Common myeloid progenitor, CD34-positive (primary cell): ENCODE measurements at regions not wholly inside any gene's neighbourhood (a gene's known extent, or its start where the extent isn't known, plus 50 kb on each side); places are given as distances from the start of the nearest gene placed in this dataset.
"Not testable (repeated sequence)": the region's sequence is repeated elsewhere in the genome, so short reads cannot be mapped to it uniquely, and the experiment has no call there.

ENCODE experiments used
- CTCF ChIA-PET: fragments of 350-600 bp; sonication (Branson Sonifier 250); formaldehyde crosslinking; loops from one replicate; lab custom pipeline; 2021; ENCODE audit warnings: antibody characterized with exemption; lab: Charles Lee
- POLR2A ChIA-PET: fragments of 350-600 bp; sonication (Branson Sonifier 250); formaldehyde crosslinking; loops from one replicate; lab custom pipeline; 2021; ENCODE audit warnings: antibody characterized with exemption; lab: Charles Lee
- DNase-seq, 3 donors: peaks; one replicate each; pipeline versions ENCODE4 v3.0.0 to v3.0.0-alpha.2; 2013
- H3K27ac ChIP-seq, 2 experiments: 1 replicate in 1 of 2; 2 replicates in 1 of 2; pipeline ENCODE4 v1.7.0; 2013; ENCODE audit warnings: inconsistent platforms in 2 of 2, low read length in 2 of 2, mild to moderate bottlenecking in 2 of 2, low read depth in 1 of 2, moderate library complexity in 1 of 2; ENCODE audit not compliant: severe bottlenecking in 2 of 2, insufficient read depth in 1 of 2, poor library complexity in 1 of 2
- H3K27me3 ChIP-seq, 5 experiments: replicated peaks in 2 of 5; 1 replicate in 3 of 5; 2 replicates in 2 of 5; pipeline versions ENCODE4 v1.6.1 to v1.7.0; 2013; ENCODE audit warnings: low read length in 4 of 5, mild to moderate bottlenecking in 2 of 5, moderate library complexity in 2 of 5, inconsistent platforms in 1 of 5; ENCODE audit not compliant: insufficient read depth in 5 of 5, control insufficient read depth in 4 of 5
- H3K36me3 ChIP-seq, 4 experiments: 1 replicate in 2 of 4; 2 replicates in 2 of 4; pipeline versions ENCODE4 v1.6.1 to v1.7.0; 2013; ENCODE audit warnings: low read length in 3 of 4, control low read depth in 1 of 4, mild to moderate bottlenecking in 1 of 4; ENCODE audit not compliant: control insufficient read depth in 4 of 4, insufficient read depth in 4 of 4
- H3K4me1 ChIP-seq, 4 experiments: 1 replicate in 3 of 4; 2 replicates in 1 of 4; pipeline versions ENCODE4 v1.6.1 to v1.7.1; 2013; ENCODE audit warnings: low read length in 3 of 4, mild to moderate bottlenecking in 3 of 4, control low read depth in 1 of 4, inconsistent platforms in 1 of 4, moderate library complexity in 1 of 4; ENCODE audit not compliant: control insufficient read depth in 4 of 4, insufficient read depth in 4 of 4; ENCODE audit errors: control extremely low read depth in 1 of 4
- H3K4me3 ChIP-seq, 7 experiments: 1 replicate in 4 of 7; 2 replicates in 3 of 7; pipeline versions ENCODE4 v1.5.1 to v1.7.0; 2013; ENCODE audit warnings: mild to moderate bottlenecking in 7 of 7, low read length in 6 of 7, moderate library complexity in 6 of 7, inconsistent platforms in 2 of 7, low read depth in 2 of 7, control low read depth in 1 of 7; ENCODE audit not compliant: insufficient read depth in 4 of 7, control insufficient read depth in 1 of 7; ENCODE audit errors: extremely low read depth in 1 of 7
- H3K9me3 ChIP-seq, 5 experiments: 1 replicate in 4 of 5; 2 replicates in 1 of 5; pipeline versions ENCODE4 v1.6.1 to v1.7.1; 2013; ENCODE audit warnings: low read length in 4 of 5, mild to moderate bottlenecking in 2 of 5, inconsistent platforms in 1 of 5, low read depth in 1 of 5, moderate library complexity in 1 of 5; ENCODE audit not compliant: control insufficient read depth in 4 of 5, insufficient read depth in 2 of 5; ENCODE audit errors: control extremely low read depth in 1 of 5
- WGBS: methylation state at CpG from one replicate; pipeline ENCODE4 v1.1.5; 2013; ENCODE audit not compliant: insufficient coverage; 5-methylcytosine and 5-hydroxymethylcytosine counted together

DNA sequence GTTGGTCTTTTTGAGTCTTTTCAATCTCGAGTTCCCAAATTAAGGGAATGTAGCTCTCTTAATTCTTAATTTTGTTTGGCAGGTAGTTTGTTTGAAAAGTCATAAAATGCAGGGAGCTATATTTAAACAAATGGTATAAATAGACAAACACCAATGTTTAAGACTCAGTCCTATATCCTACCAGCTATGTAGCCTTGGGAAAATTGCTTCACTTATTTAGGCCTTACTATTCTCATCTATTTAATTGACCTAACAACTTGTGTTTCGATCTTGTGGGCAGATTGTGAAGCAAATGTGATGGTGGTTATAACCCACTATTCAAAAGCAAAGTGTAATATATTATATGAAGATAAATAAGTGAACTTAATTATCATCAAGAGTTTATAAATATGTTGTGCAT is 167.3 kb upstream of the KCTD3 start:
- ChIA-PET CTCF (no interaction called here), POLR2A (no interaction called here)
- no peaks in the 10 kb centered on the region for H3K4me1 ChIP-seq
- no peaks in the 10 kb centered on the region for H3K27me3 ChIP-seq
- H3K27ac ChIP-seq: no peak overlapping the region
- H3K9me3 ChIP-seq: peaks cover 0 to 2% (median 0%) of the 10 kb centered on the region in 5 experiments
- no CpG with 5 or more reads among the region's 2 CpGs for WGBS
- no peak overlapping the region for H3K4me3 ChIP-seq
- H3K36me3 ChIP-seq: no peaks in the 10 kb centered on the region
- no peak for DNase-seq

DNA sequence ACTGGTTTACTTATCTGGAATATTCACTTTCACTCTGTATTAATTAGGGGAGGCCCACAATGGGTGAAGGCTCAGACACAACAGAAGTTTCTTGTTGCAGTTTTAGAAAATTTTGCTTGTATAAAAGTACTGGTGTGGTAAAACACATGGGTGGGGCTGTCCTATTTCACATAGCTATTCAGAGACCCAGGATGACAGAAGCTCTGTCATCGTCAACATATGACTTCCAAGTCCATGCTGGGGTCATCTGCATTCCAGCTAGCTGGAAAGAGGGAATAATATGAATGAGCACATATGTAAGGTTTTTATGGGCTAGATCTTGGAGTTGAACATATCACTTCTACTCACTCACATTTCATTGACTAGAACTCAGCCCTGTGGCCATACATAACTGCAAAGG is 166.4 kb upstream of the KCTD3 start:
- CTCF ChIA-PET: no interaction called here
- POLR2A ChIA-PET: no interaction called here

DNA sequence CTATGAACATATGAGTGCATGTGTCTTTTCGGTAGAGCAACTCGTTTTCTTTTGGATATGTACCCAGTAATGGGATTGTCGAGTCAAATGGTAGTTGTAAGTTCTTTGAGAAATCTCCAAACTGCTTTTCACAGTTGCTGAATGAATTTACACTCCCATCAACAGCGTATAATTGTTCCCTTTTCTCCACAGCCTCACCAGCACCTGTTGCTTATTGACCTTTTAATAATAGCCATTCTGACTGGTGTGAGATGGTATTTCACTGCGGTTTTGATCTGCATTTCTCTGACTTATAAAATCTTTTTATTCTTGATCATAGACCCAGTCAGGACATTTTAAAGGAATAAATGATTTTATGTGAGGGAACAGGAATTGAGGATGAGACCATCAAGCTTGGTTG is 165.0 kb upstream of the KCTD3 start:
- no peaks in the 10 kb centered on the region for H3K4me1 ChIP-seq
- H3K27me3 ChIP-seq: no peaks in the 10 kb centered on the region
- no peak for DNase-seq
- H3K4me3 ChIP-seq: no peak overlapping the region
- 100% methylated on average over 2 of the region's 5 CpGs for WGBS
- no peaks in the 10 kb centered on the region for H3K9me3 ChIP-seq
- POLR2A ChIA-PET: no interaction called here
- no peaks in the 10 kb centered on the region for H3K36me3 ChIP-seq
- H3K27ac ChIP-seq: no peak overlapping the region
- CTCF ChIA-PET: no interaction called here

More for the DNA sequence above, 166.4 kb upstream of the KCTD3 start:
- no CpG with 5 or more reads among the region's 1 CpG for WGBS
- Histone ChIP-seq H3K27me3 (no peaks in the 10 kb centered on the region), H3K4me1 (no peaks in the 10 kb centered on the region), H3K27ac (no peak overlapping the region), H3K4me3 (no peak overlapping the region), H3K36me3 (no peaks in the 10 kb centered on the region), H3K9me3 (peaks cover 0 to 2% (median 0%) of the 10 kb centered on the region in 5 experiments)
- no peak for DNase-seq

DNA sequence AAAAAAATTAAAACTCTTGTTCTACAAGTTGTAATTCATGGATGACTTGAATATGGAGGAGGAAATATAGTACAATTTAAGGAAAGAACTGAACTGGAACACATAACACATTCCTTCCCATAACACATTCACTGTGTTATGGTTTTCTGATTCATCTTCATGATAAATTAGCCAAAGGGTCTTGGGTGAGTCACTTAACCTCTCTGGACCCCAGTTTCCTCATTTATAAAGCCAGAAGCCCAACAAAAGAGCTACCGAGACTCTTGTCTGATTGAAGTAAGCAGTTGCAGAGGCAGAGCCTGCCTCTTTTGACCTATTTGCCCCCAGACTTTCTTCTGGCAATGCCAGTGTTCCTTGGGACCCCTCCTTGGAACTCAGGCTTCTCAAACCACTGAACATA is 161.9 kb upstream of the KCTD3 start:
- ChIA-PET POLR2A (no interaction called here), CTCF (no interaction called here)
- 80% methylated on average over 1 of the region's 1 CpG for WGBS
- H3K4me3 ChIP-seq: no peak overlapping the region
- H3K4me1 ChIP-seq: no peaks in the 10 kb centered on the region
- H3K36me3 ChIP-seq: no peaks in the 10 kb centered on the region
- no peak for DNase-seq
- H3K27me3 ChIP-seq: no peaks in the 10 kb centered on the region
- no peak overlapping the region for H3K27ac ChIP-seq
- H3K9me3 ChIP-seq: no peaks in the 10 kb centered on the region

DNA sequence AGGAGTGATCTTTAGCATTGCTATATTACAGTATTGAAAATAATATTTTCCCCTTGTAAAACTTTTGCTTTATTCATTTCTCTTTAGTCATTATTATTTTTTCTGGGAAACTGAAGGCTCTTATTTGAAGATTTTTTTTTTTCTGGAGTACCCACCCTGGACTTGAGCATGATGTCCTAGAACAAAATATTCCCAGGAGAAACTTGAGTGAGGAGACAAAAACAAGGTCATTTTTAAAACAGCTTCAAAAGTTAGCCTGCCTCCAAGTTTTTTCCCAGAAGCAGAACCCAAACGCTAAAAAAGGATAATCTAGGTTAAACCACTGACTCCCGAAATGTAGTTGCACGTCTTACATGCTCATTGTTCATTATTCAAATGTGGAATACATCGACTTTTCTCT is 160.2 kb upstream of the KCTD3 start:
- H3K27me3 ChIP-seq: no peaks in the 10 kb centered on the region

DNA sequence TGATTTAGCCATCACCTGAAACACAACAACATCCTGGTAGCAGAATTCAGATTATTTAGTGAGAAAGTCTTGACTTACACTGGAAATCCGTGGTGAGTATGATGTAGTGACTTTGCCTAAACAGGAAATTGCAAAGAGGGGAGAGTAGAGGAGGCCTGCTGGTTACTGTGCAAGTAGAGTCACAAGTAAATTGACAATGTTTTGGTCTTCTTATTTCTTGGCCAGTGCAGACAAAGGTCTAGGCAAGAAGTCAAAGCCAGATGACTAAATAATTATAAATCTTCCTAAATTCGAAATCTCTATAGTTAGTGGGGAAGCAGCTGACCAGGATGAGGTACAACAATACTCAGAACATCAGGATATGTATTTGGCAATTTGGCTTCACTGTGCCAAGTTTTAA is 159.5 kb upstream of the KCTD3 start:
- ChIA-PET CTCF (no interaction called here), POLR2A (no interaction called here)
- H3K9me3 ChIP-seq: no peaks in the 10 kb centered on the region
- no peak overlapping the region for H3K27ac ChIP-seq
- H3K4me1 ChIP-seq: no peaks in the 10 kb centered on the region
- no peak for DNase-seq
- no peaks in the 10 kb centered on the region for H3K36me3 ChIP-seq
- no peak overlapping the region for H3K4me3 ChIP-seq
- H3K27me3 ChIP-seq: no peaks in the 10 kb centered on the region
- 22% methylated on average over 1 of the region's 2 CpGs for WGBS

More for the DNA sequence above, 160.2 kb upstream of the KCTD3 start:
- H3K4me3 ChIP-seq: no peak overlapping the region
- H3K36me3 ChIP-seq: no peaks in the 10 kb centered on the region
- POLR2A ChIA-PET: no interaction called here
- no peaks in the 10 kb centered on the region for H3K9me3 ChIP-seq
- no peak overlapping the region for H3K27ac ChIP-seq
- H3K4me1 ChIP-seq: no peaks in the 10 kb centered on the region
- CTCF ChIA-PET: no interaction called here
- 90% methylated on average over 2 of the region's 4 CpGs for WGBS
- no peak for DNase-seq

- H3K4me3 ChIP-seq, DNase-seq, CTCF ChIA-PET, H3K9me3 ChIP-seq, H3K27me3 ChIP-seq, H3K27ac ChIP-seq, H3K4me1 ChIP-seq, POLR2A ChIA-PET, H3K36me3 ChIP-seq: not testable (repeated sequence)
- 100% methylated on average over 2 of the region's 4 CpGs for WGBS
Observed at GRCh38 chr1:215409546-215409945, 157.6 kb upstream of the KCTD3 start.
